ENCODE measurements at regions not wholly inside any gene's neighbourhood (a gene's known extent, or its start where the extent isn't known, plus 50 kb on each side); places are given as distances from the start of the nearest gene placed in this dataset.
"Not testable (repeated sequence)": the region's sequence is repeated elsewhere in the genome, so short reads cannot be mapped to it uniquely, and the experiment has no call there.

- DNase-seq = no peak
These were observed 263.6 kb upstream of the SYT10 start for GRCh38 chr12:33703221-33703620.

GRCh38 chr12:33706927-33707326, 267.3 kb upstream of the SYT10 start:
- no peak for DNase-seq

- no peak for DNase-seq
These were observed 269.3 kb upstream of the SYT10 start for GRCh38 chr12:33708935-33709334.

- no peak for DNase-seq
These were observed 270.9 kb upstream of the SYT10 start for GRCh38 chr12:33710548-33710947.

DNA sequence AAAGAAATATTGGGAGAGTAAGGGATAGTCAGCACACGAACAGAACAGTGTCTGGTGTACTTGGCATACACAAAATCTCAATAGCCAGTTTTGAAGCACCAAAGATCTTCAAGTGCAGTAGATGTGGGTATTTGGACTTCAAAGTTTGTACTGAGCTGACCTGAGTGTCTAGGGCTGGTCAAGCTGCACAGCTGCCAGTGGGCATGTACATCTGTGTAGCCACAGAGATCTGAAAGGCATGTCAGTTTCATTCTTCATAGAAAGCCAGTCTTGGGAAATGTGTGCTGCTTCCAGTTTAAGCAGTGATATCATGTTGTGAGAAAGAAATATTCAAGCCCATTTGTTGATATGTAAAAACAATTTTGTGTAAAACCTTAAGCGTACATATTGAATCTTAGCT, 279.0 kb upstream of the SYT10 start:
- no peak for DNase-seq

- no peak for DNase-seq
These were observed 281.9 kb upstream of the SYT10 start for GRCh38 chr12:33721561-33721960.

DNA sequence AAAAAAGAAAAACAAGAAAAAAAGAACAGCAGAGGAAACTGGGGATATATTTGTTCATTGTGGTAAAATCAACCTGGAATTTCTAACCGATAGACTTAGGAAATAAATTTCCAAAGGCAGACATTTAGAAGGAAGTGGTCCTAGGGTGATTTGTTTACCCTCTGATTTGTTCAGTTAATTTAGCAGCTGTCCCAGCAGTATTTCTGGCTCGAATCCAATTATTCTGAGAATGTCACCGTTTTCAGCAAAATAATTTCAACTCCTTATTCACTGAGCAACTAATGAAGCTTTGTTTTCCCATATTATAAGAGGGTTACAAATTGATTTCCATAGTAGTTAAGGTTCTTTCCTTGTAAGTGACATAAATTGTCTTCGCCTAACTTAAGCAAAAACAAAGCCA, 285.2 kb upstream of the SYT10 start:
- DNase-seq = no peak

DNA sequence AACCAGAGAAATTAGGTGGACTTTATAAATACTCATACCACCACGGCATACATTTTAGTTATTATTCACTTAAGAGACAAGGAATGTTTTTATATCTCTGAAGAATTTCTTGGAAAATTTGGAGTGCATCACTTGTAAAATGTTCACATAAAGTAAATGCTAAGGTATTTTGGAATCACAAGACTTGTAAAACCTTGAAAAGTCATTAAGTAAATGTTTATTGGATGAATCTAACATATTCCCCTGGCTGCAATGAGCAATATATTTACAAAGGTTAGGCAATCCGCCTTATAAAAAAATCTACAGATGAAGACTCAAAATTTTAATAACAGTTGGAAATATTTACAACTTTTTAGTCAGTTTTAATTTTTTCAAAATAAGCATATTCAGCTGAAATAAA, 287.4 kb upstream of the ALG10 start:
- no peak for DNase-seq

DNA sequence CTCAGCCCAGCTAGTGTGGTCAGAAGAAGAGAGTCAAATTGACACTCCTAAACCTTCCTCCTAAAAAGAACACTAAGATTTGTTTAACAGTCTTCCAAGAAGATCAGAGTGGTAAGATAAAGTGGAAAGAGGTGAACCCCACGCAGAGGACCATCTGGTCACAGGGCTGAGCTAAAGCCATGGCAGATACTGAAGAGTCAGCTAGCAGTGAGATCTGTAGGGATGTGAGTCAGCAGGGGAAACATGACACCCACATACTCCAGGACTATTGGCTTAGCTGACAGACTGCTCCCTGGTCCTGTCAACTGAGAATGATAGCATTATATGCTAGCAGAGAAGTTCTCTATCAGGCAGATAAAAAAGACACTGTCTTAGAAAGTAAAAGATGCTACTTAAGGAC, 269.4 kb upstream of the ALG10 start:
- no peak for DNase-seq

DNA sequence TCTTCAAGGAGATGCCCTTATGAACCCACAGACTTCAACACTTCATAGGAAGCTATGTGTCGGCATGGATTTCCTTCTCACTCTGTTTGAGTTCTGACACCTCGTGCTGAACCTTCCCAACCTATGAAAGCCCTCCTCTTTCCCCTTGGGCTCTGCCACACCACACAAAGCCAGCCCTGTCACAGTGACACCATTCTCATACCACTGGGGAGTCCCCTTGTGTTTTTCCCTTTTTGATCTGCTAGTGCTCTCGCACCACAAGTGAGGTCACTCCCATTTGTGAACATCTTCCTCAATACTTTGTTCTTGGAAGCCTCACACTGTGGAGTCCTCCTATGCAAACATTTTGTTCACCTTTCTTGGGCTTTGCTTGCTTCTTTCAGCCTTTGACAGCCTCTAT, 264.6 kb upstream of the ALG10 start:
- no peak for DNase-seq

- DNase-seq = no peak
These were observed 263.0 kb upstream of the ALG10 start for GRCh38 chr12:33759279-33759678.

DNA sequence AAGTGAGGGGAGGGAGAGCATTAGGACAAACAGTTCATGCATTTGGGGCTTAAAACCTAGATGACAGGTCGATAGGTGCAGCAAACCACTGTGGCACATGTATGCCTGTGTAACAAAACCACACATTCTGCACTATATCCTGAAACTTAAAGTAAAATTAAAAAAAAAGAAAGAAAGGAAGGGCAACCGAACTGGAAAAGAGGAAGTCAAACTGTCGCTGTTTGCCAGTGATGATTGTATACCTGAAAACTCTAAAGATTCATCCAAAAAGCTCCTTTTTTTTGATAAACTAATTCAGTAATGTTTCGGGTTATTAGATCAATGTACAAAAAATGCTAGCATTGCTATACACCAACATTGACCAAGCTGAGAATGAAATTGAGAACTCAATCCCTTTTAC, 259.0 kb upstream of the ALG10 start:
- DNase-seq = no peak

- no peak for DNase-seq
These were observed 251.6 kb upstream of the ALG10 start for GRCh38 chr12:33770652-33771051.

GRCh38 chr12:33771889-33772288, 250.4 kb upstream of the ALG10 start:
- DNase-seq = no peak

DNA sequence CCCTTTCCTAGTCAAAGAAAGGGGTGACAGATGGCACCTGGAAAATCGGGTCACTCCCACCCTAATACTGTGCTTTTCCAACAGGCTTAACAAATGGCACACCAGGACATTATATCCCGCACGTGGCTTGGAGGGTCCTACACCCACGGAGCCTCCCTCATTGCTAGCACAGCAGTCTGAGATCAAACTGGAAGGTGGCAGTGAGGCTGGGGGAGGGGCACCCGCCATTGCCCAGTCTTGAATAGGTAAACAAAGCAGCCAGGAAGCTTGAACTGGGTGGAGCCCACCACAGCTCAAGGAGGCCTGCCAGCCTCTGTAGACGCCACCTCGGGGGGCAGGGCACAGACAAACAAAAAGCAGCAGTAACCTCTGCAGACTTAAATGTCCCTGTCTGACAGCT, 249.2 kb upstream of the ALG10 start:
- not testable (repeated sequence) for DNase-seq

DNA sequence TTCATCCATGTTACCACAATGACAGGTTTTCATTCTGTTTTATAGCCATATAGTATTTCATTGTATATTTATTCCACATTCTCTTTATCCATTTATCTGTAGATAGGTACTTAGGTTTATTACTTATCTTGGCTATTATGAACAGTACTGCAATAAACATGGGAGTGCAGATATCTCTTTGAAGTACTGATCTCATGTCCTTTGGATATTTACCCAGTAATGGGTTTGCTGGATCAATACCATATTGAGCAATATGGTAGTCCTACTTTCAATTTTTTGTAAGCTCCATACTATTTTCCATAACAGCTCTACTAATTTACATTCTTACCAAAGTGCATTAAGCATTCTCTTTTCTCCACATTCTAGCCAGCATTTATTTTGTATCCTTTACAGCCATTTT, 235.8 kb upstream of the ALG10 start:
- DNase-seq = no peak

GRCh38 chr12:33794954-33795353, 227.3 kb upstream of the ALG10 start:
- DNase-seq = no peak

- DNase-seq = no peak
These were observed 226.8 kb upstream of the ALG10 start for GRCh38 chr12:33795536-33795935.

DNA sequence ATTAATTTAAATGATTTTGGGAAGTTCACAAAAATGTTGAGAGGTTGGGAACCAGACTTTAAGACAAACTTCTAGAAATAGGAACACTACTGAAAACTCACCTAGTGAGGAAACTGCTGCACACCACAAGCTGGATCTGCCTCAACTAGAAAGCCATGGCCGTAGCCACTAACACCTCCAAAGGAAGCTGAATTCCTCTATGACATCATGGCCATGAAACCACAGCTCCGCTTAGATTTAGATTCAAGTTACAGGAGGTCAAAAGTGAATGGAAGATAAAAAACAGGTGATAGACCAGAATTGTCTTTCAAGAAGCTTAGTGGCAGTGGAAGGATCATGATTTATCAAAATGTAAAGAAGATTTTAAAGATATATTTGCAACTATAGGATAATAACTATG, 208.8 kb upstream of the ALG10 start:
- no peak for DNase-seq

DNA sequence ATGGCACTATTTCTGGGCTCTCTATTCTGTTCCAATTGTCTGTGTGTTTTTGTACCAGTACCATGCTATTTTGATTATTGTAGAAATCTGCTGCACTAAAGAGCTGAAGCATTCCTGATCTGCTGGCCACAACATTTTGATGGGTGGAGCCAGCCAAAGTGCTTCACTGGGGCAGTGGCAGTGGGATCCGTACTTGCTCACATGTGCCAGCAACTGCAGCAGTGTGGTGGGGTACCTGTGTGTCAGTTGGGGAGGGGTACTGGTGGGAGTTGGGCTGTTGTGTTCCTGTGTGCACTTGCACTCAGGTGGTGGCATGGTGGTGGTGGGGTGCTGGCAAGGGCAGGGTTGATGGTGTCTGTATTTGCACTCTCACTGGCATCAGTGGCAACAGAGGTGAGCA, 204.6 kb upstream of the ALG10 start:
- no peak for DNase-seq

GRCh38 chr12:33818313-33818712, 204.0 kb upstream of the ALG10 start:
- no peak for DNase-seq

DNA sequence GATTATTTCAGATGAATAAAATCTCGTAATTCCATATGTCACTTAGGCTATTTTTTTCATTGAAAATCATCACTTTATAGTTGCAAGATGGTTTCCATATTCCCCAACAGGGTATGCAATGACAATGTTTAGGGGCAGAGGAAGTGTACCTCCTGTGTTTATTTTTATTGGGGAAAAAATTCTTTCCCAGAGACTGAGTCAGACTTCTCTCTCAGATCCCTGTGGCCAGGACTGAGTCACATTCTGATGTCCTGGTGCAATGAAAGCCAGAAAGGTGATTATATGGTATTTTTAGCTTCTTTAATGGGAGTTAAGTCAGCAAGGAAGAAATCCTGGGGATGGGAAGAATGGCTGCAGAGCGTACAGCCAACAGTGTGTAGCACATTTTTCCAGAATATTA, 196.9 kb upstream of the ALG10 start:
- no peak for DNase-seq

DNA sequence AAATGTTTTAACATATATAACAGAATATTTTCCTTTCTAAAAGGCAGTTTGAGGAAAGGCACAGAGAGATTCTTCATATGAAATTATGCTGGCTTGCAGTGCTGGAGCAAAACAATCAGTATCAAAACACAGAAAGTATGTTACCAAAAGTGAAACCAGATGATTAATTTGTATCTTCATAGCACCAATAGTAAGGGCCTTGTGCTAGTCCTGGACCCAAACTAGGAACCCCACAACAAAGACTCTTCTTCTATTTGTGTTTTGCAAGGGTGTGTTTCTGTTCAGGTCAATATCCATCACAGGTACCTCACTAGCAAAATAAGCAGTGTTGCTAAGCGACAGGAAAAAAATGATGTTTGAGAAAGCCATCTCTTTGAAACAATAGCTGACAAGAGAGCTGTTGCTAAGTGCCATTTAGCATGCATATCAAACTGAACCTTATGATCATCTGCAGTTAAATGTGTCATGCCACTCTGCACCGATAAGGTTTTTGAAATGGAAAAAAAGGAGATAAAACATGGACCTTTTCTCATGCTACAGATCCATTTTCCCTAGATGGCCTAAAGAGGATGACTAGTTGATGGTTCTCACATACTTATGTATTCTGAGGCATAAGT, 196.2 kb upstream of the ALG10 start:
- peak; percentile 66 for DNase-seq

GRCh38 chr12:33828326-33828725, 194.0 kb upstream of the ALG10 start:
- DNase-seq = no peak

GRCh38 chr12:33830070-33830469, 192.2 kb upstream of the ALG10 start:
- DNase-seq = no peak

- no peak for DNase-seq
These were observed 189.4 kb upstream of the ALG10 start for GRCh38 chr12:33832900-33833299.

Measured in NCI-H1436 (cell line).